Osteoblast (primary cell): ENCODE measurements at regions not wholly inside any gene's neighbourhood (a gene's known extent, or its start where the extent isn't known, plus 50 kb on each side); places are given as distances from the start of the nearest gene placed in this dataset.

ENCODE experiments used
- DNase-seq: peaks from one replicate; pipeline ENCODE4 v3.0.0; 2011; ENCODE audit warnings: low spot score, mixed read lengths; ENCODE audit not compliant: insufficient read length; ENCODE audit errors: missing footprints
- H2AFZ ChIP-seq: 2 replicates; pipeline ENCODE4 v1.6.0; 2011; ENCODE audit warnings: mild to moderate bottlenecking, low read length
- H3K27ac ChIP-seq: 2 replicates; pipeline ENCODE4 v1.5.1; 2011; ENCODE audit warnings: mild to moderate bottlenecking, low read depth, low read length, moderate library complexity
- H3K27me3 ChIP-seq: 2 replicates; pipeline ENCODE4 v1.6.0; 2012; ENCODE audit warnings: mild to moderate bottlenecking, control low read depth, inconsistent platforms, low read length, moderate library complexity; ENCODE audit not compliant: insufficient read depth
- H3K36me3 ChIP-seq: 2 replicates; pipeline ENCODE4 v1.5.1; 2011; ENCODE audit warnings: mild to moderate bottlenecking, low read length, control low read depth, moderate library complexity; ENCODE audit not compliant: insufficient read depth
- H3K4me1 ChIP-seq: 2 replicates; pipeline ENCODE4 v1.5.1; 2011; ENCODE audit warnings: mild to moderate bottlenecking, low read length, control low read depth, moderate library complexity; ENCODE audit not compliant: insufficient read depth
- H3K4me2 ChIP-seq: 2 replicates; pipeline ENCODE4 v1.6.0; 2011; ENCODE audit warnings: mild to moderate bottlenecking, low read length; ENCODE audit not compliant: insufficient read depth
- H3K4me3 ChIP-seq: fragments of 200-600 bp; sonication (generic); 3 replicates; pipeline ENCODE4 v1.5.1; 2012; ENCODE audit warnings: mild to moderate bottlenecking, low read length, inconsistent platforms; ENCODE audit not compliant: insufficient read depth
- H3K79me2 ChIP-seq: 2 replicates; pipeline ENCODE4 v1.6.0; 2012; ENCODE audit warnings: mild to moderate bottlenecking, low read length, control low read depth, inconsistent platforms; ENCODE audit not compliant: insufficient read depth
- H3K9me3 ChIP-seq: 2 replicates; pipeline ENCODE4 v1.5.1; 2011; ENCODE audit warnings: low read depth, low read length, control low read depth
- H4K20me1 ChIP-seq: 2 replicates; pipeline ENCODE4 v1.6.0; 2012; ENCODE audit warnings: mild to moderate bottlenecking, low read length, control low read depth; ENCODE audit not compliant: insufficient read depth
- CTCF ChIP-seq: IDR thresholded peaks from 2 replicates; pipeline ENCODE4 v1.5.1; 2011; ENCODE audit warnings: mild to moderate bottlenecking, low read depth, low read length, moderate library complexity; ENCODE audit errors: extremely low read depth

DNA sequence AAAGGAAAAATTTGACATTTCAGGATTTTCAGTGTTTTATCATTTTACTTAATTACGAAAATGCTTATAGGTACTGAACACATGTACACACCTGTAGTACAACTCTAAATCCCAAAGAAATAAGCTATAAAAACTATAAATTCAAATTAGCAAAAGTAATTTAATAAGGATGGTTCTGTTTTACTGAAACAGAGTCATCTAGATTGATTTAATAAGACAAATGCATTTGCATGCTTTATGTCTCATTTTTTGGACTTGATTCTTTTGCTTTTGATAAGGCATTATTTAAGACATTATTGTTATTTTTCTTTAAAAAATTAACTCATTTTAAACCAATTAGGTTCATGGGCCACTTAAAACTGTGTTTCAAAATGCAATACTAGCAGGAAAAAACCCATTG lies 201.2 kb downstream of the PIK3R1 start:
- DNase-seq, result no peak
- no peak for TF ChIP-seq CTCF
- no peaks in the 10 kb centered on the region for H3K79me2 ChIP-seq
- no peak overlapping the region for H3K4me3 ChIP-seq
- H3K9me3 ChIP-seq, result no peaks in the 10 kb centered on the region
- no peak overlapping the region for H3K4me2 ChIP-seq
- H2AFZ ChIP-seq, result no peak overlapping the region
- no peak overlapping the region for H3K27ac ChIP-seq
- no peaks in the 10 kb centered on the region for H3K27me3 ChIP-seq
- H4K20me1 ChIP-seq, result no peaks in the 10 kb centered on the region
- H3K4me1 ChIP-seq, result peaks cover 25% of the 10 kb centered on the region
- H3K36me3 ChIP-seq, result no peaks in the 10 kb centered on the region

GRCh38 chr5:68418201-68418600 lies 202.6 kb downstream of the PIK3R1 start:
- no peak for TF ChIP-seq CTCF
- H3K36me3 ChIP-seq, result no peaks in the 10 kb centered on the region
- peak overlapping the region; percentile 42 for H3K4me2 ChIP-seq
- peaks cover 29% of the 10 kb centered on the region for H3K4me1 ChIP-seq
- H3K9me3 ChIP-seq, result no peaks in the 10 kb centered on the region
- no peak overlapping the region for H2AFZ ChIP-seq
- no peaks in the 10 kb centered on the region for H4K20me1 ChIP-seq
- DNase-seq, result no peak
- peak overlapping the region; percentile 40 for H3K27ac ChIP-seq
- H3K4me3 ChIP-seq, result no peak overlapping the region
- no peaks in the 10 kb centered on the region for H3K27me3 ChIP-seq
- H3K79me2 ChIP-seq, result no peaks in the 10 kb centered on the region

GRCh38 chr5:68418680-68419079 lies 203.1 kb downstream of the PIK3R1 start:
- Histone ChIP-seq H3K27me3 (no peaks in the 10 kb centered on the region), H3K4me2 (peak overlapping the region; percentile 42), H3K4me3 (no peak overlapping the region), H3K4me1 (peaks cover 33% of the 10 kb centered on the region), H3K9me3 (no peaks in the 10 kb centered on the region), H3K27ac (peak overlapping the region; percentile 40), H3K36me3 (no peaks in the 10 kb centered on the region), H4K20me1 (no peaks in the 10 kb centered on the region), H3K79me2 (no peaks in the 10 kb centered on the region), H2AFZ (peak overlapping the region; percentile 62)
- no peak for TF ChIP-seq CTCF
- DNase-seq, result no peak

DNA sequence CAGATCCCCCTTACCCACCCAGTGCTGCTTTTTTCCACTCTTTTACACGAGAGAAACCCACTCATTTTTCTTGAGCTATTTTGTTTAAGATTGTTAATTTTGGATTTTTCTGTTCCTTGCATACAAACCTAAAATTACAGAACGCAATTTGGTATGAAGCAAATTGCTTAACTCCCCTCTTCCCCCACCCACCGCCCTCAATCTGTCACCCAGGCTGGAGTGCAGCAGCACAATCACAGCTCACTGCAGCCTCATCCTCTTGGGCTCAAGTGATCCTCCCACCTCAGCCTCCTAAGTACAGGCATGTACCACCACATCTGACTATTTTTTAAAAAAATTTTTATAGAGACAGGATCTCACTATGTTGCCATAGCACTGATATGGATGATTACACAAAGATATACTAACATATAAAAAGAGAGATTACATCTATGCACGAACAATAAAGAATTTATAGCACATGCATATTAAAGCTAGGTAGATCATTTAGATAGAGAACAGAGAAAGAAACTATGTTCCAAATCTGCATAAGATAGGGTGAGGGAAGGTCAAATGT lies 203.6 kb downstream of the PIK3R1 start:
- no peaks in the 10 kb centered on the region for H3K79me2 ChIP-seq
- DNase-seq, result no peak
- peaks cover 33% of the 10 kb centered on the region for H3K4me1 ChIP-seq
- H3K27me3 ChIP-seq, result no peaks in the 10 kb centered on the region
- H3K4me3 ChIP-seq, result no peak overlapping the region
- H3K4me2 ChIP-seq, result no peak overlapping the region
- H3K27ac ChIP-seq, result peak overlapping the region; percentile 42
- no peak for TF ChIP-seq CTCF
- no peak overlapping the region for H2AFZ ChIP-seq
- H3K36me3 ChIP-seq, result no peaks in the 10 kb centered on the region
- H4K20me1 ChIP-seq, result no peaks in the 10 kb centered on the region
- no peaks in the 10 kb centered on the region for H3K9me3 ChIP-seq
